SK-N-SH (cell line): ENCODE measurements at regions not wholly inside any gene's neighbourhood (a gene's known extent, or its start where the extent isn't known, plus 50 kb on each side); places are given as distances from the start of the nearest gene placed in this dataset.

Source experiments
- CTCF ChIA-PET: fragments of 300-600, 350-600 bp; formaldehyde crosslinking; extraction: SDS; loops from one replicate; lab custom pipeline; 2021; lab: Yijun Ruan, JAX
- POLR2A ChIA-PET: fragments of 350-600 bp; sonication (Branson Sonifier 250); formaldehyde crosslinking; extraction: SDS; loops from one replicate; lab custom pipeline; 2020; ENCODE audit warnings: antibody characterized with exemption, inconsistent platforms; lab: Yijun Ruan, JAX
- DNase-seq: peaks from one replicate; pipeline ENCODE4 v3.0.0; 2012
- H2AFZ ChIP-seq: fragments of 200-600 bp; sonication (generic); 2 replicates; pipeline ENCODE4 v1.8.1; 2016; ENCODE audit warnings: antibody characterized with exemption, mild to moderate bottlenecking, low read depth
- H3F3A ChIP-seq: fragments of 200-600 bp; sonication (generic); replicated peaks from 2 replicates; pipeline ENCODE3; 2016; ENCODE audit warnings: antibody characterized with exemption, mild to moderate bottlenecking; ENCODE audit not compliant: insufficient read depth
- H3K27ac ChIP-seq, 2 experiments: fragments of 200-500 bp in 1 of 2; fragments of 200-600 bp in 1 of 2; sonication (Bioruptor generic) in 1 of 2; sonication (generic), shearing (Covaris generic) in 1 of 2; 2 replicates each; pipeline versions ENCODE4 v1.5.1 to v1.6.1; 2014 to 2016; ENCODE audit warnings: low read depth in 2 of 2, inconsistent platforms in 1 of 2, low read length in 1 of 2, mild to moderate bottlenecking in 1 of 2, mixed read lengths in 1 of 2
- H3K27me3 ChIP-seq: fragments of 200-600 bp; sonication (generic), shearing (Covaris generic); 2 replicates; pipeline ENCODE4 v1.6.1; 2016; ENCODE audit warnings: mixed run types; ENCODE audit not compliant: insufficient read depth
- H3K36me3 ChIP-seq, 2 experiments: fragments of 200-500 bp in 1 of 2; fragments of 200-600 bp in 1 of 2; sonication (Bioruptor generic) in 1 of 2; sonication (generic) in 1 of 2; replicated peaks in 1 of 2; 2 replicates each; pipeline versions ENCODE3 to v1.5.1; 2014 to 2016; ENCODE audit warnings: low read length in 1 of 2, mild to moderate bottlenecking in 1 of 2; ENCODE audit not compliant: insufficient read depth in 2 of 2, control insufficient read depth in 1 of 2
- H3K4me1 ChIP-seq, 2 experiments: fragments of 200-500 bp in 1 of 2; fragments of 200-600 bp in 1 of 2; sonication (Bioruptor generic) in 1 of 2; sonication (generic), shearing (Covaris generic) in 1 of 2; 2 replicates each; pipeline versions ENCODE4 v1.5.1 to v1.6.1; 2014 to 2016; ENCODE audit warnings: low read depth in 1 of 2, low read length in 1 of 2, mixed run types in 1 of 2; ENCODE audit not compliant: insufficient read depth in 2 of 2, control insufficient read depth in 1 of 2
- H3K4me2 ChIP-seq: fragments of 200-600 bp; sonication (generic), shearing (Covaris generic); 2 replicates; pipeline ENCODE4 v1.6.1; 2017; ENCODE audit warnings: mixed run types
- H3K4me3 ChIP-seq, 2 experiments: fragments of 200-500 bp in 1 of 2; fragments of 200-600 bp in 1 of 2; sonication (Bioruptor generic) in 1 of 2; sonication (generic), shearing (Covaris generic) in 1 of 2; 2 replicates each; pipeline versions ENCODE4 v1.5.1 to v1.8.1; 2014 to 2016; ENCODE audit warnings: low read depth in 2 of 2, inconsistent platforms in 1 of 2, low read length in 1 of 2, mild to moderate bottlenecking in 1 of 2, mixed read lengths in 1 of 2, moderate library complexity in 1 of 2
- H3K79me2 ChIP-seq: fragments of 200-600 bp; sonication (generic); 2 replicates; pipeline ENCODE4 v1.8.1; 2017; ENCODE audit warnings: mild to moderate bottlenecking; ENCODE audit not compliant: insufficient read depth
- H3K9ac ChIP-seq: fragments of 200-600 bp; sonication (generic); 2 replicates; pipeline ENCODE4 v1.6.1; 2017; ENCODE audit warnings: mixed run types
- H3K9me2 ChIP-seq: fragments of 200-600 bp; sonication (generic); 2 replicates; pipeline ENCODE4 v1.6.1; 2017; ENCODE audit warnings: mixed run types
- H3K9me3 ChIP-seq: fragments of 200-600 bp; sonication (generic); 2 replicates; pipeline ENCODE4 v1.6.1; 2017; ENCODE audit warnings: mixed run types, mild to moderate bottlenecking, moderate library complexity
- H4K20me1 ChIP-seq: fragments of 200-600 bp; sonication (generic); 2 replicates; pipeline ENCODE4 v1.6.1; 2017; ENCODE audit warnings: mild to moderate bottlenecking, mixed run types; ENCODE audit not compliant: insufficient read depth
- EP300 ChIP-seq, 2 experiments: IDR thresholded peaks; 2 replicates each; pipeline versions ENCODE4 v1.4.0 to v1.6.1; 2012; ENCODE audit warnings: borderline replicate concordance in 1 of 2, low read depth in 1 of 2, low read length in 1 of 2
- FOSL2 ChIP-seq: IDR thresholded peaks from 2 replicates; pipeline ENCODE4 v1.4.0; 2012; ENCODE audit warnings: low read depth, mild to moderate bottlenecking, moderate library complexity, borderline replicate concordance
- FOXM1 ChIP-seq: IDR thresholded peaks from 2 replicates; pipeline ENCODE4 v1.4.0; 2012; ENCODE audit warnings: low read depth, mild to moderate bottlenecking
- GATA2 ChIP-seq: sonication (generic); formaldehyde crosslinking; IDR thresholded peaks from 2 replicates; pipeline ENCODE4 v1.5.0; 2020; ENCODE audit warnings: mild to moderate bottlenecking, missing genetic modification reagents
- PBX3 ChIP-seq: IDR thresholded peaks from 2 replicates; pipeline ENCODE4; 2012
- POLR2AphosphoS5 ChIP-seq: IDR thresholded peaks from 2 replicates; pipeline ENCODE4 v1.6.1; 2012; ENCODE audit warnings: low read depth, low read length
- RAD21 ChIP-seq: IDR thresholded peaks from 2 replicates; pipeline ENCODE4 v1.6.1; 2012; ENCODE audit warnings: mild to moderate bottlenecking, low read length
- RXRA ChIP-seq: IDR thresholded peaks from 2 replicates; pipeline ENCODE4 v1.4.0; 2012; ENCODE audit warnings: low read depth, mild to moderate bottlenecking, borderline replicate concordance
- SMC3 ChIP-seq: IDR thresholded peaks from 2 replicates; pipeline ENCODE4 v1.6.1; 2012; ENCODE audit warnings: low read depth, low read length, improper control_type of control experiment
- TAF1 ChIP-seq: IDR thresholded peaks from 2 replicates; pipeline ENCODE4 v1.6.1; 2012; ENCODE audit warnings: low read depth, mild to moderate bottlenecking, low read length, moderate library complexity, borderline replicate concordance
- TCF12 ChIP-seq: IDR thresholded peaks from 2 replicates; pipeline ENCODE4 v1.4.0; 2012
- USF2 ChIP-seq: fragments of 150-350 bp; IDR thresholded peaks from 2 replicates; pipeline ENCODE4 v1.6.1; 2017; ENCODE audit warnings: antibody characterized with exemption, low read length, low read depth, borderline replicate concordance
- YY1 ChIP-seq: IDR thresholded peaks from 2 replicates; pipeline ENCODE4 v1.4.0; 2012; ENCODE audit warnings: low read depth, mild to moderate bottlenecking
- WGBS: methylation state at CpG from one replicate; pipeline ENCODE4 v1.1.6; 2017; ENCODE audit warnings: low lambda C conversion rate; 5-methylcytosine and 5-hydroxymethylcytosine counted together
- TF ChIP-seq, protein P1 (sequence below): IDR thresholded peaks from 2 replicates; pipeline ENCODE4 v1.4.0; 2012; ENCODE audit warnings: low read depth, borderline replicate concordance
- TF ChIP-seq, protein P2 (sequence below): fragments of 150-350 bp; IDR thresholded peaks from 2 replicates; pipeline ENCODE4 v1.6.1; 2016; ENCODE audit warnings: mild to moderate bottlenecking, low read depth, low read length

GRCh38 chr10:7006566-7006965 is 404.3 kb downstream of the SFMBT2 start:
- no peaks in the 10 kb centered on the region for H3K79me2 ChIP-seq
- POLR2A ChIA-PET: no interaction called here
- no peaks in the 10 kb centered on the region for H3K27me3 ChIP-seq
- H3K27ac ChIP-seq: no peak overlapping the region
- no peaks in the 10 kb centered on the region for H3K9me3 ChIP-seq
- TF ChIP-seq RAD21 (no peak), FOXM1 (no peak)
- TF ChIP-seq, protein P1, sequence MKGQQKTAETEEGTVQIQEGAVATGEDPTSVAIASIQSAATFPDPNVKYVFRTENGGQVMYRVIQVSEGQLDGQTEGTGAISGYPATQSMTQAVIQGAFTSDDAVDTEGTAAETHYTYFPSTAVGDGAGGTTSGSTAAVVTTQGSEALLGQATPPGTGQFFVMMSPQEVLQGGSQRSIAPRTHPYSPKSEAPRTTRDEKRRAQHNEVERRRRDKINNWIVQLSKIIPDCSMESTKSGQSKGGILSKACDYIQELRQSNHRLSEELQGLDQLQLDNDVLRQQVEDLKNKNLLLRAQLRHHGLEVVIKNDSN: no peak
- H4K20me1 ChIP-seq: no peaks in the 10 kb centered on the region
- H3K9ac ChIP-seq: no peak overlapping the region
- no peaks in the 10 kb centered on the region for H3K36me3 ChIP-seq
- CTCF ChIA-PET: interaction anchor here (1.0 kb wide), 1 partner anchor 20 kb away, joined by 3 read pairs; no protein-coding TSS in a partner anchor
- DNase-seq: no peak
- H3K4me2 ChIP-seq: no peak overlapping the region
- 17% methylated on average over 2 of the region's 2 CpGs for WGBS
- no peaks in the 10 kb centered on the region for H3K4me1 ChIP-seq
- no peaks in the 10 kb centered on the region for H3K9me2 ChIP-seq
- H3K4me3 ChIP-seq: no peak overlapping the region
- H2AFZ ChIP-seq: no peak overlapping the region
- H3F3A ChIP-seq: no peaks in the 10 kb centered on the region

DNA sequence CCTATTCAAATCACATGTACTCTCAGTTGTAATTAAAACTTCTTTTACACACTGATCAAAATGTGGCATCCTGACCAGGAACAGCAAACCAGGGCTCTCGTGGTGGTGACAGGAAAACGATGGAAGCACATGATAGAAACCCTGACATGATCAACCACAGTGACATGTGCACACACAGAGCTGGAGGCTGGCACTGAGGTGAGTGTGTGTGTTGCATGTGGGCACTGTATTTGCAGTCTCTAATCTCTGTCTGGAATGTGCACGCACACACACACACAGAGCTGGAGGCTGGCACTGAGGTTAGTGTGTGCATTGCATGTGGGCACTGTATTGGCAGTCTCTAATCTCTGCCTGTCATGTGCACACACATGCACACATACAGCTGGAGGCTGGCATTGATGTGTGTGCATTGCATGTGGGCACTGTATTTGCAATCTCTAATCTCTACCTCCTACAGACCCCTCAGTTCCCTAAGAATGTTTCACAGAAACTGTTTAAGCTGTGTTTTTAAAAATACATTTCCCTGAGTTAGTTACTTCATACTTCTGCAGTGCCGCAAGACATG is 406.9 kb downstream of the SFMBT2 start:
- H3K36me3 ChIP-seq: no peaks in the 10 kb centered on the region
- H3K4me3 ChIP-seq: no peak overlapping the region
- no peaks in the 10 kb centered on the region for H3K9me3 ChIP-seq
- CTCF ChIA-PET: no interaction called here
- WGBS: 35% methylated on average over 3 of the region's 4 CpGs
- no peak overlapping the region for H3K27ac ChIP-seq
- H3K27me3 ChIP-seq: no peaks in the 10 kb centered on the region
- DNase-seq: no peak
- no peaks in the 10 kb centered on the region for H3K9me2 ChIP-seq
- H2AFZ ChIP-seq: no peak overlapping the region
- no peak overlapping the region for H3K4me2 ChIP-seq
- H3K9ac ChIP-seq: no peak overlapping the region
- H3F3A ChIP-seq: no peaks in the 10 kb centered on the region
- H3K4me1 ChIP-seq: no peaks in the 10 kb centered on the region
- H3K79me2 ChIP-seq: no peaks in the 10 kb centered on the region
- TF ChIP-seq POLR2AphosphoS5 (no peak), TAF1 (no peak), GATA2 (no peak), TCF12 (no peak), RAD21 (no peak), FOSL2 (no peak), RXRA (no peak), USF2 (no peak), PBX3 (no peak), SMC3 (no peak), EP300 (IDR thresholded peaks at IDR 0.05; ENCODE audit: borderline replicate concordance in 1 of 2, low read depth in 1 of 2, low read length in 1 of 2) (no peak), YY1 (no peak)
- TF ChIP-seq, protein P2, sequence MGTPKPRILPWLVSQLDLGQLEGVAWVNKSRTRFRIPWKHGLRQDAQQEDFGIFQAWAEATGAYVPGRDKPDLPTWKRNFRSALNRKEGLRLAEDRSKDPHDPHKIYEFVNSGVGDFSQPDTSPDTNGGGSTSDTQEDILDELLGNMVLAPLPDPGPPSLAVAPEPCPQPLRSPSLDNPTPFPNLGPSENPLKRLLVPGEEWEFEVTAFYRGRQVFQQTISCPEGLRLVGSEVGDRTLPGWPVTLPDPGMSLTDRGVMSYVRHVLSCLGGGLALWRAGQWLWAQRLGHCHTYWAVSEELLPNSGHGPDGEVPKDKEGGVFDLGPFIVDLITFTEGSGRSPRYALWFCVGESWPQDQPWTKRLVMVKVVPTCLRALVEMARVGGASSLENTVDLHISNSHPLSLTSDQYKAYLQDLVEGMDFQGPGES: no peak
- TF ChIP-seq, all 33 proteins: peak for 0
- POLR2A ChIA-PET: no interaction called here
- no peaks in the 10 kb centered on the region for H4K20me1 ChIP-seq
